AG20443 (cell line): ENCODE measurements at regions not wholly inside any gene's neighbourhood (a gene's known extent, or its start where the extent isn't known, plus 50 kb on each side); places are given as distances from the start of the nearest gene placed in this dataset.
A peak's percentile ranks its signal among the peaks of the same experiment; 100 is the strongest.
"Not testable (repeated sequence)": the region's sequence is repeated elsewhere in the genome, so short reads cannot be mapped to it uniquely, and the experiment has no call there.

Experiments used
- DNase-seq: peaks from one replicate; pipeline ENCODE4 v3.0.0; 2012; ENCODE audit warnings: low spot score, mixed read lengths

DNA sequence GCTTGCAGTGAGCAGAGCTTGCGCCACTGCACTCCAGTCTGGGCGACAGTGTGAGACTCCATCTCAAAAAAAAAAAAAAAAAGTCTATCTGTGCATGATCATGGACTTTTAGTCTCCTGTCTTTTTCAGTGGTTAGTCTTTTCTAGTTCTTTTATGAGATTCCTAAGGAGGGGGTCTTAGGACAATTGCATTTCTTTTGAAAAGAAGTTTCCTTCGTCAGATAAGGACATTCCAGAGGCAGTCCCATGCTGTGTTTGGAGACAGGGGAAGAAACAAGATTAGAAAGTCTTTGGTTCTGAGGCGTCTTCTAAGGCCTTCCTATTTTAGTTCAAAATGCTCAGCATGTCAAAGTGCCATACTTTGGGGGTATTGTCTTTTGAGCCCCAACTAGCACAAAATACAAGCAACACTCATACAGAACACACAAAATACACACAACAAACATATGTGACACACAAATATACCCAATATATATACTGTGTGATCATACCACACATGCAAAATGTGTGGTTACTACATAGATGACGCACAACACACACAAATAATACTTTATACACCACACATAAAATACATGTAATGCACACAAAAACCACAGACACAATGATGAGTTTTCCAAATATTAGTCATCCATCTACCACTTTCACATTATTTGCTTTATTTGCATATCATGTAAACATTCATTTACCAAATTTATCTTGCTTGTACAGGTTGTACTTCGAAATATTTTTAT is 394.5 kb downstream of the SPATA31D1 start:
- no peak for DNase-seq

DNA sequence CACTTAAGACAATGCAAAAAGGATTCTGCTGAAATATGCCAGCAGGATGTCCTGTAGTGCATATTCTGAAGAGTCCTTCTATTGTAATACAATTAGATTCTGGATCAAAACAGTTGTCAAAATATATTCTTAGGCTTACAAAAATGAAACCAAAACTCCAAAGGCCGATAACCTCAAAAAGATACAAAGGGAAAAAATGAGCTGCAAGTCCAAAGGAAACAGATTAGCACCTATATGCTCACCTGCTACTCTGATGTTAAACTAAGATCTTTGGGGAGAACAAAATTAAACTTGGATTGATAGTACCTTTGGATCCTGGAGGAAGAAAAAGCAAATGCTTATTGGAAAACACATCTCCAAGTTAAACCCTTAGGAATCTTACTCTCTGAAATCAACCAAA is 397.1 kb downstream of the SPATA31D1 start:
- no peak for DNase-seq

DNA sequence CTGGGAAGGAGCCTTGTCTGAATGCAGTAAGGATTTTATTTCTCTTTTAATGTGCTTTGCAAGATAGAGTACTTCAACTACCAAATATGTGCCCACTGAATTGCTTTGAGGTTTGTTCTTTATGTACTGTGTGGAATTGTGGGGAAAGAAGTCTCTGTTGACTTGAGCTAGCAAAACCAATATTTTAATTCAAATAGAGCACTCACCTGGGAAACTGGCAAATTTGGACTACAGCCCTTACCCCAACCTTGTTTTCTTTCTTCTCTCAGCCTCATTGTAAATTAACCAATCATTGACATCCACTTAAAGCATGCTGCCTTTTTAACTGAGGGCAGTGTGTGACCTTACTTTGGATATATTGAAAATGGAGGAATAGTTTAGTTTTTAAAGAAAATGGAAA is 409.0 kb downstream of the SPATA31D1 start:
- DNase-seq = no peak

DNA sequence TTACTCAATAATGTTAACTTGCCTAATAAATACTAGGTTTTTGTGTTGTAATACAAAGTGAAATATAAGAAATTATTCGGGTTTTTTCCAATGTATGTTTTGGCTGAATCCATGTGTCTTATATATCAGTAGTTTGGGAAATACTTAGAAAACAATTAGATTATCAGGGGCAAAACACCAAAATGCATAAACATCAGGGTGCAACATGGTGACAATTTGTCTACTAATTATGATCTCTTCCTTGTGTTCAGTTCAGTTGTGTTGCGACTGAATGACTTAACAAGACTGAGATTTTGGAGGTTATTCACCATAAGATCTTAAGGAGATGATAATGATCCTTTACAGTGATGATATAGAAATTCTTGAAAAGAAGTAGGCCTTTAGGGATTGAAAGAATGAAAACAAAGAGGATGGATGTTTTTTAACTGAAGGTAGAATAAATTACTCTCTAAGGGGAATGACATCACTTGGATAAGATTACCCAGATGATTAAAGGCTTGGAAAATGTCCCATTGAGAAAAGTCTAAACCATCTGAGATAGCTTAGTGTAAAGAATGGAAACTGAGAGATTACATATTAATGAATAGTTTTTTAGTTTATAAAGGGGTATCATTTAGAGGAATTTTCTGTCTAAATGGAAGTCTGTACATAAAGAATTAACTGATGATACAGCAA is 415.8 kb downstream of the SPATA31D1 start:
- no peak for DNase-seq

DNA sequence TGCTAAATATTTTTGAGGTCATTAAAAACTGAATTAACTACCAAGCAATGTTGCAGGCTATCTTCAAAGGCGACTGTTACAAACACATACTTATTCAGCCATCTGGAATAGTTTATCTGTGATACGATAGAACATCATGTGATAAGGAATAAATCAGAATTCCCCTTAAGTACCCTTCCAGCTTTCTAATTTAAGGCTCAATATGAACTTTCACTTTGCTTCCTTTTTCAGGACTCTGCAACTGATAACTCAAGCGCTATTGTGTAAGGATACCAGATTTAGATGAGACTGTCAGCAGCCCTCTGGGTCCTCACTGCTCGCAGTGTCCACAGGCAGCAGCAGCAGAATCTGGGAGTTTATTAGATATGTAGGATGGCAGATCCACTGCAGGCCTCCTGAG is 416.3 kb downstream of the SPATA31D1 start:
- DNase-seq = no peak

DNA sequence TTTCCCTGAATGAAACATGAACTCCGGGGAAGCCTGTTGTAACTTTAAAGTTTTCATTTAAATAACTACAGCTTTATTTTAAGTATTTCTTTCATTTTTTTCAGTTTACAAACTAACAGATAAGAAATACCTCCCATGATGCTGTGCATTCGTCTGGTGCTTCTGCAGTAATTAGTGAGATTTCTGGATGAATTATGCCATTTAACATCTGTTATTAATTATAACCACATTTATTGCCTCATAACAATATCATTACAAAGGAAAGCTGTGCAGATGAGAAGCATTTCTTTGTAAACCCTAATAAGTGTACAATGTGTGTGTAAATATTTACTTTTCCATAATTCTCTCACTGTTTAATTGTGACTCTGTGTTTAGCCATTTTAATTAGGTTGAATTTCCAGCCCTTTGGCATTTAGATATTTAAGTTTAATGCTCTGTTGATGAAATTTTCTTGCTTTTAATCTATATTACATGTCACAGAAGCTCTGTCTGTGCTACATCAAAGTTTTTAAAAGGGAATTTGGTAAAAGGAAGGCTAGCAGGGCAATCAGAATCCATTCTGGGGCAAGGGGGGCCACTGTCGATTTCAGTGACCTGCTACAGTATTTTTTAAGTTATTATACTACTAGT is 418.0 kb downstream of the SPATA31D1 start:
- DNase-seq = no peak

DNA sequence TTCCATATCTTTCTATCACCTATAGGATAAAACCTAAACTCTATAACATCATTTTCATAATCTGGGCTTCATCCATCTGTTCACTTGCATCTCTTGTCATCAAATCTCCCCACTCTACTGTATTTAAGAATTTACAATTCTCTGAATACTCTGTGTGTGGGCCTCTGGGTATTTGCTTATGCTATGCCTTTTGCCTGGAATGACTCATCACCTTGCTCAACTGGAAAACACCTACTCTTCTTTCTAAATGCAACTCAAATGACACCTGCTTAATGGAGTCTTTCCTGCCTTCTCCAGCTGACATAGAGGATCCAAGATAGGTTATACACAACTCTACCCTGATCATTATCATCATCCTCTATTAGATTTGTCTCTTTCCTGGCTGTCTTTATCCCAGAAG is 421.7 kb downstream of the SPATA31D1 start:
- DNase-seq = no peak

DNA sequence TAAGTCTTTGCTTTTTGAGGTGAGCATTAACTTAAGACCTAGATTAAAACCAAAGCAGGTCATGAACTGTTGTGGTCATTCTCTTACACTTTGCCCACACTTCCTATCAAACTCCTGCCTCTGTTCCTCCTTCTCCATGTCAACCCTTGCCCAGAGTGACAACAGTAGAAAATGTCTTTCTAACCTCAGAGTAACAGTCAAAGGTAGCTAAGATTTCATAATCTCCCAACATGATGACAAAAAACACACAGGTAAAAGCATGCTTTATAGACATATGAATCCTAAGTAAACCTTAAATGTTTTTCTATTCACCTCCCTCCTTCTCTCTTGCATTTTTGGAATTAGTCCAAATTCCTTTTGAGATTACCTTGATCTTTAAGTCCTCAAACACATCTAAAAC is 422.3 kb downstream of the SPATA31D1 start:
- no peak for DNase-seq

DNA sequence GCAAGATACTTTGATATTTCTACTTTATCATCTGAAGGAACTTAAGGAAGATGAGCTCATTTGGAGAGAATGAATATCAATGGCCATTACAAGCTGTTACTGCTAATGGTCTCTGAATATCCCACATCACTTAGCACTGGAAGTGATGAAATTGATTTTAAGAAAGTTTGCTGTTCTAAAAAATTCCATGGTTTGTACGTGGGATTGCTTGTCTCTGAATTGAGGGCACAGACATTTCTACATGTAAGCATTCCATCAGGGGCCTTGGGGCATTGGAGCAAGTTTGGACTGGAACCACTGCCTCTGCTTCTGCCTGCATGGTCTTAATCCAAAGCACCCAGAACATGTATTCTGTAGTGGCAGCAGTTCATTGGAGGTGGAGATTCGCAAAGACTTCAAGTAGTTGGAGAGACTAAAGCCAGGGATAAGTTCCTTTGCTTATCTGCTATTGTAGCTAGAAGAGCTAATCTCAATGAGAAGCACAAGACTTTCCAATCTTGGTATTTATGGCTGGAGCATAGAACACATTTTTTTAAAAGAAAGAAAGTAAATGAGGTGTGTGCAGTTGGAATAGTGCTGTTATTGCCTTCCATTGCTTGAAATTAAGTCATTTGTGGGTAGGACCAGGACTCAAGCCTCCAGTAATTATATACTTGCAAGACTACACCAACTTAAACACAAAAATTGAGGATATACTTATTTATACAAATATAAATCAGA is 424.2 kb downstream of the SPATA31D1 start:
- no peak for DNase-seq

DNA sequence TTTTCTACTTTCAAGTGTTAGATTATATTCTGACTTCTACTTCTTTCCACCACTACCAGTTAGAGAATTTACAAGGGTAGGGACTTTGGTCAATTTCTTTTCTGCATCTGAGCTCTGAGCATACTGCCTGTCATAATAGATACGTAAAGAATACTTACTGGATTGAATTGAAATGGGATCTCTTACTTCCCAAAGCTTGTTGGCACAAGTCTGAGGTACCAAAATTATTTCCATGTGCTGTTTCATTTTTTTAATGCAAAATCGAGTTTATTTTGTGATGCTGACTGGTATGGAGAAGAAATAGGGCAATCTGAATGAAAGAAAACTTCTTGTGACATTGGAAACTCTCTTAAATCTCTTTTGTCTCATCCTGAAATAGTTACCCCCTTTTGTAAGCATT is 428.9 kb downstream of the SPATA31D1 start:
- no peak for DNase-seq

DNA sequence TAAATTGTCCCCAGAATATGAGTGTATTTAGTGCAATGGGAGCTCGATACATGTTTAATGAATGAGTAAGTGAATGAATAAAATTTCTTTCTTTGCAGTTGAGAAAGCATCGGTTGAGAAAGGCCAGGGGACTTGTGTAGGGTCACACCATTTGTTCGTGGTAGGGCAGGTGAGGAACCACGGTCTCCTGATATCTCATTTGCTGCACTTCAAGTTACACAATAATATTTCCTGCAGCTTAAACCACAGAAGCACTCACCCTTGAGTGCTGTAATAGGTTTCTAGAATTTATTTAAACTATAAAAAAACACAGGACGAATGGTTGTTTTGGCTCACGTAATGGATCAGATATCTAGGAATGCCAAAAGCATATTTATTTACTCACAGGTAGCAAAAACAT is 429.8 kb downstream of the SPATA31D1 start:
- DNase-seq = no peak

DNA sequence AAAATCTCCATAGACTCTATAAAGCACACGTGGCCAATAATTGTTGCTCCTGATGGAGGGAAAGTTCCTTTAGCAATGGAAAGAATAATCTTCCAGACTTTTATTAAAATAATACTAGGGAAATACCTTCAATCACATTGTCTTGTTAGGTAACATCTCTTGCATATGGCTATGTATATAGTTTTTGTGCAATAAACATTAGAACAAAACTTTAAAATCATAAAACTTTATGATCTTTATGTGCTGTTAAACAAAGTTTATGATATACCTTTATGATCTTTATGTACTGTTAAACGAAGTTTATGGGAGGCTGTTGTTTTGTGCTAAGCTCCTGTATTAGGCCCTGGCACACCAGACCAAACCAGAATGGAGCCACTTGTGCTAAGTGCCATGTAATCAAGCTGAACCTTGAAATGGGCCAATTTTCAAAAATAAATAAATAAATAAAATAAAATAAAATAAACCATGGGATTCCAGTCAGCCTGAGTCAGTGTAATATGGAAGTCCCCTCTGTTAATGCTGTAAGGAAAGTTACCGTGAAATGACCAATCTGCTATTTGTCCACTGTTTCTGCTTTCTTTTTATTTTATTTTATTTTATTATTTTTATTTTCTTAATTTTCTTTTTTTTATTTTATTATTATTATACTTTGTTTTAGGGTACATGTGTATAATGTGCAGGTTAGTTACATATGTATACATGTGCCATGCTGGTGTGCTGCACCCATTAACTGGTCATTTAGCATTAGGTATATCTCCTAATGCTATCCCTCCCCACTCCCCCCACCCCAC is 431.3 kb downstream of the SPATA31D1 start:
- DNase-seq = no peak

DNA sequence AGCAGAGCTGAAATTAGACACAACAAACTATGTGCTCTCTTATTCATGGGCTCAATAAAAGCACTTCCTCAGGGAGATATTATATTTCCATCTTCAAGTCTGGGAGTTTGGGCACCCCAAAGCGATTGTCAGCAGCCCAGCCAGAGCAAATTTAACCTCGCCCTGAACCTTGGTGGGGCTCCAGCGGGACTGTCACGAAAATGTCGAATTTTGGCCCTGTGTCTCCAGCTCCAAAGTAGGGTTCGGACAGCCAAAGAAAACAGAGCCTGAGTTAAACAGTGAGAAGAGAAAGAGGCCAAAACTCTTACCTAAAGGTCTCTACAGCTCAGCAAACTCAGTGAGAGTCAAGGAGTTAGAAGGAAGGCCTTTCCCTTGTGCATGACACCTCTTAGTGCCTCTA is 432.9 kb downstream of the SPATA31D1 start:
- DNase-seq = no peak

DNA sequence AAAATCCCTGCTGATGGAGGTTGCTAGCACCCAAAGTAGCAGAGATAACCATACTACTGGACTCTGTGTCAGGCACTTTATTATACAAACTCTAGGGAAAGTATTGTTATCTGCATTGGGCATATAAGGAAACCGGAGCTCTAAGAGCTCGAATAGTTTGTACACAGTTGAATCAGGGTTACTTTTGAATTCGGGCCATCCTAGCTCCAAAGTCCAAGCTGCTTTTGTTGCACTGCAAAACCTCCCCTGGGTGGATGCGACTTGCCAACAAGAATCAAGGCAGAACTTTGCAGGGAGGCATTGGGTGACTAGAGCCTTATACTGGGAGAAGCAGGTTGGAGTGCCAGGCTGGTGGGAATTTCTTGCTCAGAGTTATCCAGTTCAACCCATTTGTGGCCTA is 435.1 kb downstream of the SPATA31D1 start:
- DNase-seq = no peak

DNA sequence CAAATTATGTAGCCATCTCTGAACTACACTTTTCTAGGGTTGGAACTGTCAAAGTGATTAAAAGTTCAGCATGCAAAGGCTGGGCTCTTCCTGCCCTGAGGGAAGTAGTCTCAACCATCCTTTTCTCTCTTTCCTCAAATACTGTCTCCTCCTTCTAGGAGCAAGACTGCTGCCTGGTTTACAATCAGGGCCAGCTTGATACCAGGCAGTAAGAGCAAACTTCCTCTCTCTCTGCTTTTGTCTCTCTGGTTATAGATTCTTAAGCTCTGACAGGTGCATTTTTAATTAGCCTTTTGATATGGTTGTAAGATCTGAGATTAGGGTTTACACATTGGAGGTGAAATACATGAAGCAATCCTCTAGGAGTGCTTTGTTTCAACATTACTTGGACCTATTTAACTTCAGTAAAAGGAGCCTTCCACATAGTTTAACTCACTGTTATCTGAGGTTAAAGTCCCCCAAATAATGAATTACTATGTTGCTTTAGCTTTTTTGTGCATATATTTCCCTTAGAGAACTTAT is 436.1 kb downstream of the SPATA31D1 start:
- DNase-seq = no peak

DNA sequence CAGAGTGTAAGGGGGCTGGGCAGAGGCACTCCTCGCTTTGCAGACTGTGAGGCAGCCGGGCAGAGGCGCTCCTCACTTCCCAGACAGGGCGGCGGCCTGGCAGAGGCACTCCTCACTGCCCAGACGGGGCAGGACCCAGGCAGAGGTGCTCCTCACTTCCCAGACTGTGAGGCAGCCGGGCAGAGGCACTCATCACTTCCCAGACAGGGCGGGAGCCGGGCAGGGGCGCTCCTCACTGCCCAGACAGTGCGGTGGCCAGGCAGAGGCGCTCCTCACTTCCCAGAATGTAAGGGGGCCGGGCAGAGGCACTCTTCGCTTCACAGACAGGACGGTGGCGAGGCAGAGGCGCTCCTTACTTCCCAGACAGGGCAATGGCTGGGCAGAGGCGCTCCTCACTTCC is 442.5 kb downstream of the SPATA31D1 start:
- no peak for DNase-seq

DNA sequence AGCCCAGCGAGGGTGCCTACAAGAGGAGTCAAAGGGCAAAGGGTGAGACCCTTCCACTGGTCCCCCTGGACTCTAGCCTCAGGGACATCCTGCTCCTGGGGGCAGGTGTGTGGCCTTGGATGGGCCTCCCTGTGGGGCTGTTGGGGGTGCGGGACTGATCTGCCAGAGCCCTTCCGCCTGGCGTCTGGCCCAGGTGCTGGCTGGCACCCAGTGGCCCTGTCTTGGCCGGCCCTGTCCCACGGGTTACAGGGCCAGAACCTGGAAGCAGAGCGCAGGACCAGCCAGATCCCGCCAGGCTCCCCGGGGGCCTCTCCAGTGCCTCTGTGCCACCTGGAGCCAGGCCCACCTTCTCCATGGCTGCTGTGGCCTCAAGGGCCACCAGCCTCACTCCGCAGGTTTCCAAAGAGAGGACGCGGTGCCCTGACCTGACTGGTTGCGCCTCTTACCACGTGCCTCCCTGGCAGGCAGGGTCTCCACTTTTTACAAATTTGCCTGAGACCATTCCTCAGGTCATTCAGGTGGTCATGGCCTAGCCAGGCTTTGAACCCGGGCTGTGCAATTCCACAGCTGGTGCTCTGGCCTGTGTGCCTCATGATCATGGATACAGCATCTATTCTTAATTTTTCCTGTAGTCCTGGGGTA is 444.8 kb downstream of the SPATA31D1 start:
- not testable (repeated sequence) for DNase-seq

DNA sequence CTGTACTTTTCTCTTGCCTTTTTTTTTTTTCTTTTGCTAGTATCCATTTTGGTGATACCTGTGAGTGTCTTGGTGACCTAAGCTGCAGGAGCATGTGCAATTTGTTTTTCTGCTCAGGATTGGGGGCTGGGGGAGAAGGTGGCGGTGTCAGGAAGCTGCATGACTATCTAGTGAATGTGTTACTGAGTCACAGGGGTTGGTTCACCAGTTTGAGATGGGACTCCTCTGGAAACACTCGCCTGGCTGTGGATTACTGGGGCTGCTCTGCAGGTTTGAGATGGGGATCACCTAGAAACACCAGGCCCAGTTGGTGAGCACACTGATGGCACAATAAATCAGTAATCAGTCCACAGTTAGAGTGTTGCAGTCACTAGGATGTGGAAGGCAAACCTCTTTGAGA is 447.9 kb downstream of the SPATA31D1 start:
- DNase-seq = peak; percentile 12

DNA sequence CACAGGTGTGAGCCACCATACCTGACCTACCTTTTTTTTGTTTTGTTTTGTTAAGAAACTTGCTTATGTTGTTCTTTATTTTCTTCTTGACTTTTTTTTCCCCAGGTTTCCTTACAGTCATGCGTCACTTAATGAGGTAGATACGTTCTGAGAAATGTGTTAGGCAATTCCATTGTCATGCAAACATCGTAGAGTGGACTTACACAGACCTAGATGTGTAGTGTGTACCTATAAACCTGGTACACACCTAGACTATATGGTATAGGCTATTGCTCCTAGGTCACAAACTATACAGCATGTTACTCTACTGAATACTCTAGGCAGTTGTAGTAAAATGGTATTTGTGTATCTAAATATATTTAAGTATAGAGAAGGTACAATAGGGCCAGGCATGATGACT is 448.6 kb downstream of the SPATA31D1 start:
- DNase-seq = not testable (repeated sequence)

DNA sequence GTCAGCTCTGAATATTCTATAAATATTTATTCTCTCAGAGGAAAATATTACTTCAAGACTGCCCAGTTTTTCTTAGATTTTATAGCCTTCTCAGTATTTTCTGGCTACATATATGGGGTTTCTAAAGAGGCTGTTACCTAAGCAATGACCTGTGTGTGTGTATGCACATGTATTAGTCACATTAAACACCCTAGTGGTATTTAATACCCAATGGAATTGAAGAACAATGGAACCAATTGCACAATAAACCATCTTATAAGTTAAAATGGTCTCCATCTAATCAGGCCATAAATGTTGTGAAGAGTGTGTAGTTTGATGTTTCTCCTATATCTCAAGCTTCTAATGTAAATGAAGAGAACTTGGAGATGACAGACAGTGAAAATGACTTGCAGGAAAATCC is 450.0 kb downstream of the SPATA31D1 start:
- DNase-seq = no peak

DNA sequence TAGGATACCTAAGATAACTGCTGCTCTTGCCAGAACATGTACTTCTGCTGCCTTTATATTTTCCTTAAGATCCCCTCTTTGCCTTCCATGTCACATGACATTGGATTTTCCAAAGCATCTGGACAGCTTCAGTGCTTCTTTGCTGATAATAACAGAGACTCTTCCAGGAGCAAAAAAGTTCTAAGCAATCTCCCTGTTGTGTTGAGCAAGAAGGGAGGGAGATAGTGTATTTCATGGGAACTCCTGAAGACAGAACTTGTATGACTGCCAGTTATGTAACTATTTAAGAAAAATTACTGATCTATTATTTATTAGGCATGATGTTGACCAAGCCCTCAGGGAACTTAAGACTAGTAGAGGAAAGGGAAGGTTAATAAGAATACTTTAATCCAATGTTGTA is 454.7 kb downstream of the SPATA31D1 start:
- no peak for DNase-seq
